SK-N-SH (cell line): ENCODE measurements at regions not wholly inside any gene's neighbourhood (a gene's known extent, or its start where the extent isn't known, plus 50 kb on each side); places are given as distances from the start of the nearest gene placed in this dataset.

Source experiments
- CTCF ChIA-PET: fragments of 300-600, 350-600 bp; formaldehyde crosslinking; extraction: SDS; loops from one replicate; lab custom pipeline; 2021; lab: Yijun Ruan, JAX
- POLR2A ChIA-PET: fragments of 350-600 bp; sonication (Branson Sonifier 250); formaldehyde crosslinking; extraction: SDS; loops from one replicate; lab custom pipeline; 2020; ENCODE audit warnings: antibody characterized with exemption, inconsistent platforms; lab: Yijun Ruan, JAX
- DNase-seq: peaks from one replicate; pipeline ENCODE4 v3.0.0; 2012
- H2AFZ ChIP-seq: fragments of 200-600 bp; sonication (generic); 2 replicates; pipeline ENCODE4 v1.8.1; 2016; ENCODE audit warnings: antibody characterized with exemption, mild to moderate bottlenecking, low read depth
- H3F3A ChIP-seq: fragments of 200-600 bp; sonication (generic); replicated peaks from 2 replicates; pipeline ENCODE3; 2016; ENCODE audit warnings: antibody characterized with exemption, mild to moderate bottlenecking; ENCODE audit not compliant: insufficient read depth
- H3K27ac ChIP-seq, 2 experiments: fragments of 200-500 bp in 1 of 2; fragments of 200-600 bp in 1 of 2; sonication (Bioruptor generic) in 1 of 2; sonication (generic), shearing (Covaris generic) in 1 of 2; 2 replicates each; pipeline versions ENCODE4 v1.5.1 to v1.6.1; 2014 to 2016; ENCODE audit warnings: low read depth in 2 of 2, inconsistent platforms in 1 of 2, low read length in 1 of 2, mild to moderate bottlenecking in 1 of 2, mixed read lengths in 1 of 2
- H3K27me3 ChIP-seq: fragments of 200-600 bp; sonication (generic), shearing (Covaris generic); 2 replicates; pipeline ENCODE4 v1.6.1; 2016; ENCODE audit warnings: mixed run types; ENCODE audit not compliant: insufficient read depth
- H3K36me3 ChIP-seq, 2 experiments: fragments of 200-500 bp in 1 of 2; fragments of 200-600 bp in 1 of 2; sonication (Bioruptor generic) in 1 of 2; sonication (generic) in 1 of 2; replicated peaks in 1 of 2; 2 replicates each; pipeline versions ENCODE3 to v1.5.1; 2014 to 2016; ENCODE audit warnings: low read length in 1 of 2, mild to moderate bottlenecking in 1 of 2; ENCODE audit not compliant: insufficient read depth in 2 of 2, control insufficient read depth in 1 of 2
- H3K4me1 ChIP-seq, 2 experiments: fragments of 200-500 bp in 1 of 2; fragments of 200-600 bp in 1 of 2; sonication (Bioruptor generic) in 1 of 2; sonication (generic), shearing (Covaris generic) in 1 of 2; 2 replicates each; pipeline versions ENCODE4 v1.5.1 to v1.6.1; 2014 to 2016; ENCODE audit warnings: low read depth in 1 of 2, low read length in 1 of 2, mixed run types in 1 of 2; ENCODE audit not compliant: insufficient read depth in 2 of 2, control insufficient read depth in 1 of 2
- H3K4me2 ChIP-seq: fragments of 200-600 bp; sonication (generic), shearing (Covaris generic); 2 replicates; pipeline ENCODE4 v1.6.1; 2017; ENCODE audit warnings: mixed run types
- H3K4me3 ChIP-seq, 2 experiments: fragments of 200-500 bp in 1 of 2; fragments of 200-600 bp in 1 of 2; sonication (Bioruptor generic) in 1 of 2; sonication (generic), shearing (Covaris generic) in 1 of 2; 2 replicates each; pipeline versions ENCODE4 v1.5.1 to v1.8.1; 2014 to 2016; ENCODE audit warnings: low read depth in 2 of 2, inconsistent platforms in 1 of 2, low read length in 1 of 2, mild to moderate bottlenecking in 1 of 2, mixed read lengths in 1 of 2, moderate library complexity in 1 of 2
- H3K79me2 ChIP-seq: fragments of 200-600 bp; sonication (generic); 2 replicates; pipeline ENCODE4 v1.8.1; 2017; ENCODE audit warnings: mild to moderate bottlenecking; ENCODE audit not compliant: insufficient read depth
- H3K9ac ChIP-seq: fragments of 200-600 bp; sonication (generic); 2 replicates; pipeline ENCODE4 v1.6.1; 2017; ENCODE audit warnings: mixed run types
- H3K9me2 ChIP-seq: fragments of 200-600 bp; sonication (generic); 2 replicates; pipeline ENCODE4 v1.6.1; 2017; ENCODE audit warnings: mixed run types
- H3K9me3 ChIP-seq: fragments of 200-600 bp; sonication (generic); 2 replicates; pipeline ENCODE4 v1.6.1; 2017; ENCODE audit warnings: mixed run types, mild to moderate bottlenecking, moderate library complexity
- H4K20me1 ChIP-seq: fragments of 200-600 bp; sonication (generic); 2 replicates; pipeline ENCODE4 v1.6.1; 2017; ENCODE audit warnings: mild to moderate bottlenecking, mixed run types; ENCODE audit not compliant: insufficient read depth
- ELF1 ChIP-seq: IDR thresholded peaks from 2 replicates; pipeline ENCODE4 v1.4.0; 2012
- EZH2phosphoT487 ChIP-seq: fragments of 200-600 bp; sonication (generic); IDR thresholded peaks from 2 replicates; pipeline ENCODE4 v1.6.1; 2017; ENCODE audit warnings: low read depth, mixed run types, mild to moderate bottlenecking, antibody characterized with exemption, moderate library complexity, borderline replicate concordance
- FOSL2 ChIP-seq: IDR thresholded peaks from 2 replicates; pipeline ENCODE4 v1.4.0; 2012; ENCODE audit warnings: low read depth, mild to moderate bottlenecking, moderate library complexity, borderline replicate concordance
- GABPA ChIP-seq: IDR thresholded peaks from 2 replicates; pipeline ENCODE4 v1.4.0; 2012; ENCODE audit warnings: low read depth, mild to moderate bottlenecking
- MEF2A ChIP-seq: IDR thresholded peaks from 2 replicates; pipeline ENCODE4 v1.4.0; 2012; ENCODE audit warnings: low read depth, borderline replicate concordance
- RAD21 ChIP-seq: IDR thresholded peaks from 2 replicates; pipeline ENCODE4 v1.6.1; 2012; ENCODE audit warnings: mild to moderate bottlenecking, low read length
- RCOR1 ChIP-seq: fragments of 150-350 bp; IDR thresholded peaks from 2 replicates; pipeline ENCODE4 v1.6.1; 2017; ENCODE audit warnings: antibody characterized with exemption, low read length
- REST ChIP-seq: IDR thresholded peaks from 2 replicates; pipeline ENCODE4 v1.6.1; 2012; ENCODE audit warnings: mild to moderate bottlenecking, low read depth, low read length, moderate library complexity
- TAF1 ChIP-seq: IDR thresholded peaks from 2 replicates; pipeline ENCODE4 v1.6.1; 2012; ENCODE audit warnings: low read depth, mild to moderate bottlenecking, low read length, moderate library complexity, borderline replicate concordance
- TCF12 ChIP-seq: IDR thresholded peaks from 2 replicates; pipeline ENCODE4 v1.4.0; 2012
- TEAD4 ChIP-seq: IDR thresholded peaks from 2 replicates; pipeline ENCODE4 v1.4.0; 2012; ENCODE audit warnings: mild to moderate bottlenecking, borderline replicate concordance; ENCODE audit not compliant: insufficient read depth
- USF1 ChIP-seq: IDR thresholded peaks from 2 replicates; pipeline ENCODE4 v1.4.0; 2012; ENCODE audit warnings: low read depth, borderline replicate concordance
- WGBS: methylation state at CpG from one replicate; pipeline ENCODE4 v1.1.6; 2017; ENCODE audit warnings: low lambda C conversion rate; 5-methylcytosine and 5-hydroxymethylcytosine counted together
- TF ChIP-seq, protein P1 (sequence below): IDR thresholded peaks from 2 replicates; pipeline ENCODE4 v1.4.0; 2012; ENCODE audit warnings: low read depth
- TF ChIP-seq, protein P2 (sequence below): fragments of 200-600 bp; sonication (generic); IDR thresholded peaks from 2 replicates; pipeline ENCODE4 v1.6.1; 2017; ENCODE audit warnings: antibody characterized with exemption, mild to moderate bottlenecking, moderate library complexity
- TF ChIP-seq, protein P3 (sequence below): fragments of 150-350 bp; IDR thresholded peaks from 2 replicates; pipeline ENCODE4 v1.6.1; 2016; ENCODE audit warnings: mild to moderate bottlenecking, low read depth, low read length

- POLR2A ChIA-PET = no interaction called here
- CTCF ChIA-PET = interaction anchor here (0.6 to 1.5 kb wide), 3 partner anchors 9 to 31 kb away, joined by 3 read pairs; no protein-coding TSS in a partner anchor
These were observed 1109.2 kb downstream of the TMEM121 start for GRCh38 chr14:106635569-106635968.

More at GRCh38 chr14:106635569-106635968, 1109.2 kb downstream of the TMEM121 start:
- 0% methylated on average over 4 of the region's 4 CpGs for WGBS
- Histone ChIP-seq H3K9me2 (no peaks in the 10 kb centered on the region), H3K27me3 (peaks cover 14% of the 10 kb centered on the region; the same call in 1 of the 2 replicates), H3K36me3 (no peaks in the 10 kb centered on the region), H3K9ac (no peak overlapping the region), H3K9me3 (no peaks in the 10 kb centered on the region), H3K4me2 (no peak overlapping the region), H2AFZ (no peak overlapping the region), H3K79me2 (no peaks in the 10 kb centered on the region), H3K4me3 (no peak overlapping the region), H3K27ac (no peak overlapping the region), H3K4me1 (no peaks in the 10 kb centered on the region), H4K20me1 (no peaks in the 10 kb centered on the region), H3F3A (no peaks in the 10 kb centered on the region)
- TF ChIP-seq, protein P1, sequence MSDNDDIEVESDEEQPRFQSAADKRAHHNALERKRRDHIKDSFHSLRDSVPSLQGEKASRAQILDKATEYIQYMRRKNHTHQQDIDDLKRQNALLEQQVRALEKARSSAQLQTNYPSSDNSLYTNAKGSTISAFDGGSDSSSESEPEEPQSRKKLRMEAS = no peak
- no peak for TF ChIP-seq TAF1
- no peak for TF ChIP-seq FOSL2
- no peak for TF ChIP-seq TCF12
- no peak for TF ChIP-seq MEF2A
- no peak for TF ChIP-seq GABPA
- TF ChIP-seq RCOR1 = no peak
- TF ChIP-seq USF1 = no peak
- no peak for TF ChIP-seq TEAD4
- TF ChIP-seq REST = no peak
- TF ChIP-seq, protein P2, sequence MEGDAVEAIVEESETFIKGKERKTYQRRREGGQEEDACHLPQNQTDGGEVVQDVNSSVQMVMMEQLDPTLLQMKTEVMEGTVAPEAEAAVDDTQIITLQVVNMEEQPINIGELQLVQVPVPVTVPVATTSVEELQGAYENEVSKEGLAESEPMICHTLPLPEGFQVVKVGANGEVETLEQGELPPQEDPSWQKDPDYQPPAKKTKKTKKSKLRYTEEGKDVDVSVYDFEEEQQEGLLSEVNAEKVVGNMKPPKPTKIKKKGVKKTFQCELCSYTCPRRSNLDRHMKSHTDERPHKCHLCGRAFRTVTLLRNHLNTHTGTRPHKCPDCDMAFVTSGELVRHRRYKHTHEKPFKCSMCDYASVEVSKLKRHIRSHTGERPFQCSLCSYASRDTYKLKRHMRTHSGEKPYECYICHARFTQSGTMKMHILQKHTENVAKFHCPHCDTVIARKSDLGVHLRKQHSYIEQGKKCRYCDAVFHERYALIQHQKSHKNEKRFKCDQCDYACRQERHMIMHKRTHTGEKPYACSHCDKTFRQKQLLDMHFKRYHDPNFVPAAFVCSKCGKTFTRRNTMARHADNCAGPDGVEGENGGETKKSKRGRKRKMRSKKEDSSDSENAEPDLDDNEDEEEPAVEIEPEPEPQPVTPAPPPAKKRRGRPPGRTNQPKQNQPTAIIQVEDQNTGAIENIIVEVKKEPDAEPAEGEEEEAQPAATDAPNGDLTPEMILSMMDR = no peak
- TF ChIP-seq, protein P3, sequence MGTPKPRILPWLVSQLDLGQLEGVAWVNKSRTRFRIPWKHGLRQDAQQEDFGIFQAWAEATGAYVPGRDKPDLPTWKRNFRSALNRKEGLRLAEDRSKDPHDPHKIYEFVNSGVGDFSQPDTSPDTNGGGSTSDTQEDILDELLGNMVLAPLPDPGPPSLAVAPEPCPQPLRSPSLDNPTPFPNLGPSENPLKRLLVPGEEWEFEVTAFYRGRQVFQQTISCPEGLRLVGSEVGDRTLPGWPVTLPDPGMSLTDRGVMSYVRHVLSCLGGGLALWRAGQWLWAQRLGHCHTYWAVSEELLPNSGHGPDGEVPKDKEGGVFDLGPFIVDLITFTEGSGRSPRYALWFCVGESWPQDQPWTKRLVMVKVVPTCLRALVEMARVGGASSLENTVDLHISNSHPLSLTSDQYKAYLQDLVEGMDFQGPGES = no peak
- TF ChIP-seq EZH2phosphoT487 = no peak
- no peak for TF ChIP-seq ELF1
- TF ChIP-seq RAD21 = no peak
- DNase-seq = no peak
